Endodermal cell (in vitro differentiated cells): ENCODE measurements at regions not wholly inside any gene's neighbourhood (a gene's known extent, or its start where the extent isn't known, plus 50 kb on each side); places are given as distances from the start of the nearest gene placed in this dataset.
A peak's percentile ranks its signal among the peaks of the same experiment; 100 is the strongest.
"Not testable (repeated sequence)": the region's sequence is repeated elsewhere in the genome, so short reads cannot be mapped to it uniquely, and the experiment has no call there.

Source experiments
- DNase-seq: peaks from one replicate; pipeline ENCODE4 v3.0.0-alpha.2; 2017
- H3K27ac ChIP-seq: 2 replicates; pipeline ENCODE4 v1.5.1; 2013; ENCODE audit warnings: mild to moderate bottlenecking, low read depth, low read length, moderate library complexity
- H3K27me3 ChIP-seq: 2 replicates; pipeline ENCODE4 v1.6.1; 2013; ENCODE audit warnings: mild to moderate bottlenecking, low read length, moderate library complexity; ENCODE audit not compliant: insufficient read depth, control insufficient read depth, poor library complexity, severe bottlenecking
- H3K36me3 ChIP-seq: 2 replicates; pipeline ENCODE4 v1.7.0; 2013; ENCODE audit warnings: mild to moderate bottlenecking, low read length, moderate library complexity; ENCODE audit not compliant: control insufficient read depth, insufficient read depth
- H3K4me1 ChIP-seq: one replicate; pipeline ENCODE4 v1.7.0; 2013; ENCODE audit warnings: low read length; ENCODE audit not compliant: control insufficient read depth, insufficient read depth
- H3K4me3 ChIP-seq: 2 replicates; pipeline ENCODE4 v1.5.1; 2013; ENCODE audit warnings: mild to moderate bottlenecking, low read length, moderate library complexity
- H3K9ac ChIP-seq: 2 replicates; pipeline ENCODE4 v1.6.1; 2013; ENCODE audit warnings: mild to moderate bottlenecking, low read length, moderate library complexity; ENCODE audit not compliant: poor library complexity, severe bottlenecking; ENCODE audit errors: extremely low read depth
- H3K9me3 ChIP-seq: 2 replicates; pipeline ENCODE4 v1.6.1; 2013; ENCODE audit warnings: mild to moderate bottlenecking, low read length, moderate library complexity; ENCODE audit not compliant: control insufficient read depth
- H3K27ac Mint-ChIP-seq: 2 replicates; pipeline ENCODE4 v1.8.0; 2020; ENCODE audit warnings: mixed read lengths
- H3K27me3 Mint-ChIP-seq: 2 replicates; pipeline ENCODE4 v1.8.0; 2021; ENCODE audit warnings: mild to moderate bottlenecking, mixed read lengths; ENCODE audit not compliant: insufficient read depth
- H3K36me3 Mint-ChIP-seq: 2 replicates; pipeline ENCODE4 v1.8.0; 2020; ENCODE audit warnings: low read depth, mixed read lengths
- H3K4me1 Mint-ChIP-seq: 2 replicates; pipeline ENCODE4 v1.8.0; 2020; ENCODE audit warnings: mixed read lengths
- H3K4me3 Mint-ChIP-seq: 2 replicates; pipeline ENCODE4 v1.8.0; 2020; ENCODE audit warnings: mild to moderate bottlenecking, moderate library complexity, mixed read lengths
- H3K9me3 Mint-ChIP-seq: 2 replicates; pipeline ENCODE4 v1.8.0; 2020; ENCODE audit warnings: mild to moderate bottlenecking, mixed read lengths
- CTCF ChIP-seq: fragments of 200-600 bp; sonication (generic); conservative IDR thresholded peaks from 2 replicates; pipeline ENCODE4 v1.5.0; 2021; ENCODE audit warnings: antibody characterized with exemption, mild to moderate bottlenecking
- WGBS, 2 experiments: methylation state at CpG; one replicate each; pipeline versions ENCODE4 v1.1.5 to v1.1.7; 2013; ENCODE audit warnings: missing lambda C conversion rate in 2 of 2, mixed read lengths in 1 of 2; ENCODE audit not compliant: insufficient coverage in 1 of 2, insufficient read length in 1 of 2; 5-methylcytosine and 5-hydroxymethylcytosine counted together

- Mint-ChIP-seq H3K36me3 (peaks cover 11% of the 10 kb centered on the region), H3K4me3 (no peak overlapping the region), H3K9me3 (peaks cover 49% of the 10 kb centered on the region), H3K27me3 (no peaks in the 10 kb centered on the region), H3K4me1 (no peaks in the 10 kb centered on the region), H3K27ac (no peak overlapping the region)
- Histone ChIP-seq H3K36me3 (no peaks in the 10 kb centered on the region), H3K27ac (no peak overlapping the region), H3K9me3 (no peaks in the 10 kb centered on the region), H3K4me1 (no peaks in the 10 kb centered on the region), H3K9ac (no peak overlapping the region), H3K27me3 (no peaks in the 10 kb centered on the region), H3K4me3 (no peak overlapping the region)
- 95% methylated on average over 35 to 61 of the region's 68 CpGs for WGBS, 2 experiments
- TF ChIP-seq CTCF: no peak
- peak; percentile 31 for DNase-seq
These were observed 94.6 kb upstream of the ANKRD30BL start for GRCh38 chr2:132256251-132256902.

- DNase-seq: peak; percentile 11
- peaks cover 46% of the 10 kb centered on the region for H3K9me3 Mint-ChIP-seq
- not testable (repeated sequence) for H3K27me3 ChIP-seq, H3K9ac ChIP-seq, H3K27me3 Mint-ChIP-seq, H3K4me1 Mint-ChIP-seq, H3K4me1 ChIP-seq, H3K27ac Mint-ChIP-seq, H3K27ac ChIP-seq, H3K9me3 ChIP-seq, H3K36me3 ChIP-seq, H3K4me3 ChIP-seq
- 91 to 96% methylated on average over 22 to 34 of the region's 34 CpGs for WGBS, 2 experiments
- peak overlapping the region; percentile 45 for H3K4me3 Mint-ChIP-seq
- H3K36me3 Mint-ChIP-seq: peaks cover 11% of the 10 kb centered on the region
These were observed 95.2 kb upstream of the ANKRD30BL start for GRCh38 chr2:132256903-132257300.

- peaks cover 43% of the 10 kb centered on the region for H3K9me3 Mint-ChIP-seq
- peak; percentile 25 for DNase-seq
- H3K4me1 Mint-ChIP-seq, H3K4me3 ChIP-seq, H3K27me3 ChIP-seq, H3K27ac Mint-ChIP-seq, H3K36me3 ChIP-seq, H3K27me3 Mint-ChIP-seq, H3K9me3 ChIP-seq, H3K27ac ChIP-seq, H3K9ac ChIP-seq, H3K4me1 ChIP-seq: not testable (repeated sequence)
- H3K4me3 Mint-ChIP-seq: peak overlapping the region; percentile 45
- peaks cover 11% of the 10 kb centered on the region for H3K36me3 Mint-ChIP-seq
- WGBS, 2 experiments: 57 to 65% methylated on average over 36 to 79 of the region's 79 CpGs
These were observed 95.8 kb upstream of the ANKRD30BL start for GRCh38 chr2:132257301-132258171.

- not testable (repeated sequence) for H3K36me3 ChIP-seq, DNase-seq, H3K4me3 Mint-ChIP-seq, H3K4me1 ChIP-seq, H3K27me3 ChIP-seq, H3K4me1 Mint-ChIP-seq, H3K27ac Mint-ChIP-seq, H3K27me3 Mint-ChIP-seq, H3K9ac ChIP-seq, H3K4me3 ChIP-seq, H3K27ac ChIP-seq, H3K9me3 ChIP-seq, H3K36me3 Mint-ChIP-seq
- H3K9me3 Mint-ChIP-seq: peaks cover 32% of the 10 kb centered on the region
- WGBS, 2 experiments: 96 to 100% methylated on average over 4 to 13 of the region's 13 CpGs
These were observed 97.5 kb upstream of the ANKRD30BL start for GRCh38 chr2:132259276-132259675.

- H3K9me3 ChIP-seq, H3K27me3 ChIP-seq, H3K4me1 ChIP-seq, H3K27ac Mint-ChIP-seq, H3K9ac ChIP-seq, H3K27ac ChIP-seq, H3K9me3 Mint-ChIP-seq, H3K36me3 Mint-ChIP-seq, H3K4me3 Mint-ChIP-seq, H3K36me3 ChIP-seq, H3K4me1 Mint-ChIP-seq, H3K27me3 Mint-ChIP-seq, H3K4me3 ChIP-seq: not testable (repeated sequence)
- 96 to 98% methylated on average over 9 to 12 of the region's 12 CpGs for WGBS, 2 experiments
- DNase-seq: peak; percentile 32
These were observed 103.8 kb upstream of the ANKRD30BL start for GRCh38 chr2:132265595-132265994.
